HL-60 (cell line): ENCODE measurements at regions not wholly inside any gene's neighbourhood (a gene's known extent, or its start where the extent isn't known, plus 50 kb on each side); places are given as distances from the start of the nearest gene placed in this dataset.

Source experiments
- GABPA ChIP-seq: IDR thresholded peaks from 2 replicates; pipeline ENCODE4 v1.6.1; 2012; ENCODE audit warnings: low read depth
- POLR2AphosphoS5 ChIP-seq: IDR thresholded peaks from 2 replicates; pipeline ENCODE4 v1.6.1; 2012; ENCODE audit warnings: low read depth
- SPI1 ChIP-seq: IDR thresholded peaks from 2 replicates; pipeline ENCODE4 v1.6.1; 2012; ENCODE audit warnings: low read depth, mild to moderate bottlenecking, borderline replicate concordance
- TF ChIP-seq, protein P1 (sequence below): IDR thresholded peaks from one replicate; pipeline ENCODE4 v1.5.1; 2011; ENCODE audit warnings: low read length, control low read depth, inconsistent platforms; ENCODE audit not compliant: insufficient read depth
- TF ChIP-seq, protein P2 (sequence below): IDR thresholded peaks from 2 replicates; pipeline ENCODE4 v1.6.1; 2012; ENCODE audit warnings: low read depth; ENCODE audit not compliant: insufficient replicate concordance

DNA sequence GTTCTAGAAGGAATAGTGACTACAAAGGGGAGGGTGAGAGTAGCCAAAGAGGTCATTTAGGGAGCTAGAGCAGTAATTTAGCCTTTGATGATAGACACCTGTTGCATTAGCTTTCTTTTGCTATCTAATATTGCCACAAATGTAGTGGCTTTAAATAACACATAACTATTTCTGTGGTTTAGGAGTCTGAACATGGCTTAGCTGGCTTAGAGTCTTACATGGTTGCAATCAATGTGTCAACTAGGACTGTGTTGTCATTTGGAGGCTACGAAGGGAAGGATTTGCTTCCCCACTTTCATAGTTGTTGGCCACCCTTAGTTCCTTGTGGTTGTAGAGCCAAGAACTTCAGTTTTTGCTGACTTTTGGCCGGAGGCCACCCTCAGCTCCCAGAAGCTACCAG lies 99.9 kb downstream of the C12orf50 start:
- TF ChIP-seq, protein P1, sequence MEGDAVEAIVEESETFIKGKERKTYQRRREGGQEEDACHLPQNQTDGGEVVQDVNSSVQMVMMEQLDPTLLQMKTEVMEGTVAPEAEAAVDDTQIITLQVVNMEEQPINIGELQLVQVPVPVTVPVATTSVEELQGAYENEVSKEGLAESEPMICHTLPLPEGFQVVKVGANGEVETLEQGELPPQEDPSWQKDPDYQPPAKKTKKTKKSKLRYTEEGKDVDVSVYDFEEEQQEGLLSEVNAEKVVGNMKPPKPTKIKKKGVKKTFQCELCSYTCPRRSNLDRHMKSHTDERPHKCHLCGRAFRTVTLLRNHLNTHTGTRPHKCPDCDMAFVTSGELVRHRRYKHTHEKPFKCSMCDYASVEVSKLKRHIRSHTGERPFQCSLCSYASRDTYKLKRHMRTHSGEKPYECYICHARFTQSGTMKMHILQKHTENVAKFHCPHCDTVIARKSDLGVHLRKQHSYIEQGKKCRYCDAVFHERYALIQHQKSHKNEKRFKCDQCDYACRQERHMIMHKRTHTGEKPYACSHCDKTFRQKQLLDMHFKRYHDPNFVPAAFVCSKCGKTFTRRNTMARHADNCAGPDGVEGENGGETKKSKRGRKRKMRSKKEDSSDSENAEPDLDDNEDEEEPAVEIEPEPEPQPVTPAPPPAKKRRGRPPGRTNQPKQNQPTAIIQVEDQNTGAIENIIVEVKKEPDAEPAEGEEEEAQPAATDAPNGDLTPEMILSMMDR: no peak
- TF ChIP-seq POLR2AphosphoS5 (no peak), GABPA (no peak), SPI1 (no peak)
- TF ChIP-seq, protein P2, sequence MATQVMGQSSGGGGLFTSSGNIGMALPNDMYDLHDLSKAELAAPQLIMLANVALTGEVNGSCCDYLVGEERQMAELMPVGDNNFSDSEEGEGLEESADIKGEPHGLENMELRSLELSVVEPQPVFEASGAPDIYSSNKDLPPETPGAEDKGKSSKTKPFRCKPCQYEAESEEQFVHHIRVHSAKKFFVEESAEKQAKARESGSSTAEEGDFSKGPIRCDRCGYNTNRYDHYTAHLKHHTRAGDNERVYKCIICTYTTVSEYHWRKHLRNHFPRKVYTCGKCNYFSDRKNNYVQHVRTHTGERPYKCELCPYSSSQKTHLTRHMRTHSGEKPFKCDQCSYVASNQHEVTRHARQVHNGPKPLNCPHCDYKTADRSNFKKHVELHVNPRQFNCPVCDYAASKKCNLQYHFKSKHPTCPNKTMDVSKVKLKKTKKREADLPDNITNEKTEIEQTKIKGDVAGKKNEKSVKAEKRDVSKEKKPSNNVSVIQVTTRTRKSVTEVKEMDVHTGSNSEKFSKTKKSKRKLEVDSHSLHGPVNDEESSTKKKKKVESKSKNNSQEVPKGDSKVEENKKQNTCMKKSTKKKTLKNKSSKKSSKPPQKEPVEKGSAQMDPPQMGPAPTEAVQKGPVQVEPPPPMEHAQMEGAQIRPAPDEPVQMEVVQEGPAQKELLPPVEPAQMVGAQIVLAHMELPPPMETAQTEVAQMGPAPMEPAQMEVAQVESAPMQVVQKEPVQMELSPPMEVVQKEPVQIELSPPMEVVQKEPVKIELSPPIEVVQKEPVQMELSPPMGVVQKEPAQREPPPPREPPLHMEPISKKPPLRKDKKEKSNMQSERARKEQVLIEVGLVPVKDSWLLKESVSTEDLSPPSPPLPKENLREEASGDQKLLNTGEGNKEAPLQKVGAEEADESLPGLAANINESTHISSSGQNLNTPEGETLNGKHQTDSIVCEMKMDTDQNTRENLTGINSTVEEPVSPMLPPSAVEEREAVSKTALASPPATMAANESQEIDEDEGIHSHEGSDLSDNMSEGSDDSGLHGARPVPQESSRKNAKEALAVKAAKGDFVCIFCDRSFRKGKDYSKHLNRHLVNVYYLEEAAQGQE: no peak
